ENCODE measurements at regions not wholly inside any gene's neighbourhood (a gene's known extent, or its start where the extent isn't known, plus 50 kb on each side); places are given as distances from the start of the nearest gene placed in this dataset.

DNA sequence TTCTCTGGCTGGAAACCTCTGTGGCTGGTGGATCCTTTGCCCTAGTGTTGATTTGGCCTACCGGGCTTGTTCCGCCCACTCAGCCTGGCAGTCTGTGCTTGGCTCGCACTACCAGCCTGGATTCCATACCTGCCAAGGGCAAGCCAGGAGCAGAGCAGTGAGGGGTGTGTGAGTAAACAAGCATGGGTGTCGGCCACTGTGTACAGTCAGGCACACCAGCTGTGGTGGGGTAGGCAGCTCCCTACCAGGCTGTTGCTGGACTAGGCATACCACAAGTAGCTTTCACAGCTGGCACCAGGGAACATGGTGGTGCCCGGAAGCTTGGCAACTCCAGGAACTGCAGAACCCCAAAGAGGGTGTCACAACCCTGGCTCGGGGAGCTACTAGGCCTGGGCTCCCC is 942.9 kb upstream of the LRRN3 start:
- H3K4me3 ChIP-seq (ENCODE audit: low read length): no peak overlapping the region
- TF ChIP-seq CTCF (conservative IDR thresholded peaks at IDR 0.05; ENCODE audit: low read depth, low read length): no peak

DNA sequence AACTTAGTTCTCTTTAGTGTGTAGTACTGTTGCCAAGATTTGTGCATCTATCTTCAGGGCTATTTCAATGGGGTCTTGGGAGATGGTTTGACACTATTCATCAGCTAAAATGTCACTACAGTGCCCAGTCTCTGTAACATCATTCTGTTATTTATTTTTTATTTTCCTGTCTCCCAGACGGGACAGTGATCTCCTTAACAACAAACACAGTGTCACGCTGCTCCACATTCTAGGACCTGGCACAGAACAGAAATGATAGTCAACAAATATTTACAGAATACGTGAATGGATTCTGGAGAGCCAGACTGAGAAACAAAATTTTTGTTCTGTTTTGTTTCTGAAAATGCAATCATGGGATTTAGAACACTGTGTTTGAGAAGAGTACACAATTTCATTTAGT is 937.7 kb upstream of the LRRN3 start:
- DNase-seq (ENCODE audit: low read depth): no peak
- no peak for TF ChIP-seq CTCF (conservative IDR thresholded peaks at IDR 0.05; ENCODE audit: low read depth, low read length)
- H3K4me3 ChIP-seq (ENCODE audit: low read length): no peak overlapping the region

More for the DNA sequence above, 942.9 kb upstream of the LRRN3 start:
- no peak for DNase-seq (ENCODE audit: low read depth)

GRCh38 chr7:110156511-110156910 is 934.4 kb upstream of the LRRN3 start:
- no peak for DNase-seq (ENCODE audit: low read depth)
- no peak for TF ChIP-seq CTCF (conservative IDR thresholded peaks at IDR 0.05; ENCODE audit: low read depth, low read length)
- H3K4me3 ChIP-seq (ENCODE audit: low read length): no peak overlapping the region

- no peak for TF ChIP-seq CTCF (conservative IDR thresholded peaks at IDR 0.05; ENCODE audit: low read depth, low read length)
- no peak for DNase-seq (ENCODE audit: low read depth)
- H3K4me3 ChIP-seq (ENCODE audit: low read length): no peak overlapping the region
Measured at GRCh38 chr7:110157631-110158362, 933.1 kb upstream of the LRRN3 start.

GRCh38 chr7:110168010-110168409 is 922.9 kb upstream of the LRRN3 start:
- TF ChIP-seq CTCF (conservative IDR thresholded peaks at IDR 0.05; ENCODE audit: low read depth, low read length): no peak
- DNase-seq (ENCODE audit: low read depth): no peak
- H3K4me3 ChIP-seq (ENCODE audit: low read length): no peak overlapping the region

DNA sequence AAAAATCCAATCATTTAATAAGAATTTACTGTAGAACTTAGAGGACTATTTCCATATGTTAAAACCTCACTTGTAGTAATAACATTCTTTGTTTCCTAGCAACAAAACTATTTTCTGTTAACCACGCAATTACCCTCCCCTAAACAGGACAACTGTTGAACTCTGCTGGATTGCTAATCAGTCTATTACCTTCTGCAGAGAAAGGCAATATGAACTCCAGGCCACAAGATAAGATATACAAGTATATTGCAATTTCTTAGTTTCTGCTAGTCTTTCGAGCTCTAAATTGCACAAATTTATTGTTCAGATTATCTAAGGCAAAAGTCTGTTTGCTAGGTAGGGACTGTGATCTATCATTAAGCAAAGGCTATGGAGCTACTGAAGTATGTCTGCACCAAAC is 920.1 kb upstream of the LRRN3 start:
- no peak for TF ChIP-seq CTCF (conservative IDR thresholded peaks at IDR 0.05; ENCODE audit: low read depth, low read length)
- DNase-seq (ENCODE audit: low read depth): no peak
- H3K4me3 ChIP-seq (ENCODE audit: low read length): no peak overlapping the region

DNA sequence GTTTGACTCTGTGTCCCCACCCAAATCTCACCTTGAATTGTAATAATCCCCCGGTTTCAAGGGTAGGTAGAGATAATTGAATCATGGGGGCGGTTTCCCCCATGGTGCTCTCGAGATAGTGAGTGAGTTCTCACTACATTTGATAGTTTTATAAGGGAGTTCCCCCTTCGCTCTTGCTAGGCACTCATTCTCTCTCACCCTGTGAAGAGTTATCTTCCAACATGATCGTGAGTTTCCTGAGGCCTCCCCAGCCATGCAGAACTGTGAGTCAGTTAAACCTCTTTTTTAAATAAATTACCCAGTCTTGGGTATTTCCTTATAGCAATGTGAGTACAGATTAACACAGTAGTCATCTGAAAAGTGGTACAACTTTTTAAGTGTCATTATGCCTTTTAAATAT is 913.5 kb upstream of the LRRN3 start:
- H3K4me3 ChIP-seq (ENCODE audit: low read length): no peak overlapping the region
- DNase-seq (ENCODE audit: low read depth): no peak
- no peak for TF ChIP-seq CTCF (conservative IDR thresholded peaks at IDR 0.05; ENCODE audit: low read depth, low read length)
